SK-N-SH (cell line): ENCODE measurements at regions not wholly inside any gene's neighbourhood (a gene's known extent, or its start where the extent isn't known, plus 50 kb on each side); places are given as distances from the start of the nearest gene placed in this dataset.
A peak's percentile ranks its signal among the peaks of the same experiment; 100 is the strongest.

Experiments used
- CTCF ChIA-PET: fragments of 300-600, 350-600 bp; formaldehyde crosslinking; extraction: SDS; loops from one replicate; lab custom pipeline; 2021; lab: Yijun Ruan, JAX
- POLR2A ChIA-PET: fragments of 350-600 bp; sonication (Branson Sonifier 250); formaldehyde crosslinking; extraction: SDS; loops from one replicate; lab custom pipeline; 2020; ENCODE audit warnings: antibody characterized with exemption, inconsistent platforms; lab: Yijun Ruan, JAX
- DNase-seq: peaks from one replicate; pipeline ENCODE4 v3.0.0; 2012
- H2AFZ ChIP-seq: fragments of 200-600 bp; sonication (generic); 2 replicates; pipeline ENCODE4 v1.8.1; 2016; ENCODE audit warnings: antibody characterized with exemption, mild to moderate bottlenecking, low read depth
- H3F3A ChIP-seq: fragments of 200-600 bp; sonication (generic); replicated peaks from 2 replicates; pipeline ENCODE3; 2016; ENCODE audit warnings: antibody characterized with exemption, mild to moderate bottlenecking; ENCODE audit not compliant: insufficient read depth
- H3K27ac ChIP-seq, 2 experiments: fragments of 200-500 bp in 1 of 2; fragments of 200-600 bp in 1 of 2; sonication (Bioruptor generic) in 1 of 2; sonication (generic), shearing (Covaris generic) in 1 of 2; 2 replicates each; pipeline versions ENCODE4 v1.5.1 to v1.6.1; 2014 to 2016; ENCODE audit warnings: low read depth in 2 of 2, inconsistent platforms in 1 of 2, low read length in 1 of 2, mild to moderate bottlenecking in 1 of 2, mixed read lengths in 1 of 2
- H3K27me3 ChIP-seq: fragments of 200-600 bp; sonication (generic), shearing (Covaris generic); 2 replicates; pipeline ENCODE4 v1.6.1; 2016; ENCODE audit warnings: mixed run types; ENCODE audit not compliant: insufficient read depth
- H3K36me3 ChIP-seq, 2 experiments: fragments of 200-500 bp in 1 of 2; fragments of 200-600 bp in 1 of 2; sonication (Bioruptor generic) in 1 of 2; sonication (generic) in 1 of 2; replicated peaks in 1 of 2; 2 replicates each; pipeline versions ENCODE3 to v1.5.1; 2014 to 2016; ENCODE audit warnings: low read length in 1 of 2, mild to moderate bottlenecking in 1 of 2; ENCODE audit not compliant: insufficient read depth in 2 of 2, control insufficient read depth in 1 of 2
- H3K4me1 ChIP-seq, 2 experiments: fragments of 200-500 bp in 1 of 2; fragments of 200-600 bp in 1 of 2; sonication (Bioruptor generic) in 1 of 2; sonication (generic), shearing (Covaris generic) in 1 of 2; 2 replicates each; pipeline versions ENCODE4 v1.5.1 to v1.6.1; 2014 to 2016; ENCODE audit warnings: low read depth in 1 of 2, low read length in 1 of 2, mixed run types in 1 of 2; ENCODE audit not compliant: insufficient read depth in 2 of 2, control insufficient read depth in 1 of 2
- H3K4me2 ChIP-seq: fragments of 200-600 bp; sonication (generic), shearing (Covaris generic); 2 replicates; pipeline ENCODE4 v1.6.1; 2017; ENCODE audit warnings: mixed run types
- H3K4me3 ChIP-seq, 2 experiments: fragments of 200-500 bp in 1 of 2; fragments of 200-600 bp in 1 of 2; sonication (Bioruptor generic) in 1 of 2; sonication (generic), shearing (Covaris generic) in 1 of 2; 2 replicates each; pipeline versions ENCODE4 v1.5.1 to v1.8.1; 2014 to 2016; ENCODE audit warnings: low read depth in 2 of 2, inconsistent platforms in 1 of 2, low read length in 1 of 2, mild to moderate bottlenecking in 1 of 2, mixed read lengths in 1 of 2, moderate library complexity in 1 of 2
- H3K79me2 ChIP-seq: fragments of 200-600 bp; sonication (generic); 2 replicates; pipeline ENCODE4 v1.8.1; 2017; ENCODE audit warnings: mild to moderate bottlenecking; ENCODE audit not compliant: insufficient read depth
- H3K9ac ChIP-seq: fragments of 200-600 bp; sonication (generic); 2 replicates; pipeline ENCODE4 v1.6.1; 2017; ENCODE audit warnings: mixed run types
- H3K9me2 ChIP-seq: fragments of 200-600 bp; sonication (generic); 2 replicates; pipeline ENCODE4 v1.6.1; 2017; ENCODE audit warnings: mixed run types
- H3K9me3 ChIP-seq: fragments of 200-600 bp; sonication (generic); 2 replicates; pipeline ENCODE4 v1.6.1; 2017; ENCODE audit warnings: mixed run types, mild to moderate bottlenecking, moderate library complexity
- H4K20me1 ChIP-seq: fragments of 200-600 bp; sonication (generic); 2 replicates; pipeline ENCODE4 v1.6.1; 2017; ENCODE audit warnings: mild to moderate bottlenecking, mixed run types; ENCODE audit not compliant: insufficient read depth
- CHD2 ChIP-seq: fragments of 150-350 bp; IDR thresholded peaks from 2 replicates; pipeline ENCODE4 v1.6.1; 2018; ENCODE audit warnings: low read length; ENCODE audit not compliant: partially characterized antibody
- ELF1 ChIP-seq: IDR thresholded peaks from 2 replicates; pipeline ENCODE4 v1.4.0; 2012
- EZH2phosphoT487 ChIP-seq: fragments of 200-600 bp; sonication (generic); IDR thresholded peaks from 2 replicates; pipeline ENCODE4 v1.6.1; 2017; ENCODE audit warnings: low read depth, mixed run types, mild to moderate bottlenecking, antibody characterized with exemption, moderate library complexity, borderline replicate concordance
- FOXM1 ChIP-seq: IDR thresholded peaks from 2 replicates; pipeline ENCODE4 v1.4.0; 2012; ENCODE audit warnings: low read depth, mild to moderate bottlenecking
- GABPA ChIP-seq: IDR thresholded peaks from 2 replicates; pipeline ENCODE4 v1.4.0; 2012; ENCODE audit warnings: low read depth, mild to moderate bottlenecking
- JUND ChIP-seq: IDR thresholded peaks from 2 replicates; pipeline ENCODE4 v1.4.0; 2012
- MEF2A ChIP-seq: IDR thresholded peaks from 2 replicates; pipeline ENCODE4 v1.4.0; 2012; ENCODE audit warnings: low read depth, borderline replicate concordance
- MXI1 ChIP-seq: IDR thresholded peaks from 2 replicates; pipeline ENCODE4 v1.6.1; 2012; ENCODE audit warnings: mild to moderate bottlenecking, low read depth, low read length, improper control_type of control experiment
- NFIC ChIP-seq: IDR thresholded peaks from 2 replicates; pipeline ENCODE4 v1.4.0; 2012; ENCODE audit warnings: borderline replicate concordance
- NRF1 ChIP-seq: IDR thresholded peaks from 2 replicates; pipeline ENCODE4 v1.6.1; 2012; ENCODE audit warnings: low read depth, mild to moderate bottlenecking, low read length
- RAD21 ChIP-seq: IDR thresholded peaks from 2 replicates; pipeline ENCODE4 v1.6.1; 2012; ENCODE audit warnings: mild to moderate bottlenecking, low read length
- RCOR1 ChIP-seq: fragments of 150-350 bp; IDR thresholded peaks from 2 replicates; pipeline ENCODE4 v1.6.1; 2017; ENCODE audit warnings: antibody characterized with exemption, low read length
- REST ChIP-seq: IDR thresholded peaks from 2 replicates; pipeline ENCODE4 v1.6.1; 2012; ENCODE audit warnings: mild to moderate bottlenecking, low read depth, low read length, moderate library complexity
- RFX5 ChIP-seq: IDR thresholded peaks from 2 replicates; pipeline ENCODE4 v1.6.1; 2012; ENCODE audit warnings: mild to moderate bottlenecking, improper control_type of control experiment, low read length
- RXRA ChIP-seq: IDR thresholded peaks from 2 replicates; pipeline ENCODE4 v1.4.0; 2012; ENCODE audit warnings: low read depth, mild to moderate bottlenecking, borderline replicate concordance
- SIN3A ChIP-seq: IDR thresholded peaks from 2 replicates; pipeline ENCODE4 v1.6.1; 2012; ENCODE audit warnings: low read depth, mild to moderate bottlenecking, low read length, moderate library complexity, borderline replicate concordance
- SMC3 ChIP-seq: IDR thresholded peaks from 2 replicates; pipeline ENCODE4 v1.6.1; 2012; ENCODE audit warnings: low read depth, low read length, improper control_type of control experiment
- TAF1 ChIP-seq: IDR thresholded peaks from 2 replicates; pipeline ENCODE4 v1.6.1; 2012; ENCODE audit warnings: low read depth, mild to moderate bottlenecking, low read length, moderate library complexity, borderline replicate concordance
- TCF12 ChIP-seq: IDR thresholded peaks from 2 replicates; pipeline ENCODE4 v1.4.0; 2012
- USF1 ChIP-seq: IDR thresholded peaks from 2 replicates; pipeline ENCODE4 v1.4.0; 2012; ENCODE audit warnings: low read depth, borderline replicate concordance
- ZBTB33 ChIP-seq: IDR thresholded peaks from 2 replicates; pipeline ENCODE4 v1.4.0; 2012; ENCODE audit warnings: low read depth, borderline replicate concordance
- WGBS: methylation state at CpG from one replicate; pipeline ENCODE4 v1.1.6; 2017; ENCODE audit warnings: low lambda C conversion rate; 5-methylcytosine and 5-hydroxymethylcytosine counted together

- Histone ChIP-seq H3K4me1 (no peaks in the 10 kb centered on the region; a peak in 2 of 4 replicates), H2AFZ (no peak overlapping the region), H3K27me3 (no peaks in the 10 kb centered on the region), H3K9ac (no peak overlapping the region), H3K4me2 (no peak overlapping the region)
- TF ChIP-seq SIN3A (no peak), SMC3 (no peak), TAF1 (no peak), NFIC (no peak), NRF1 (no peak), RCOR1 (no peak), CHD2 (no peak), RFX5 (no peak), EZH2phosphoT487 (no peak), ZBTB33 (no peak)
- TF ChIP-seq, all 33 proteins: peak for 0
- CTCF ChIA-PET: no interaction called here
- Histone ChIP-seq H3K79me2 (no peaks in the 10 kb centered on the region), H3K27ac (peak overlapping the region in 1 of 2 experiments; percentile 88; a peak in 2 of 4 replicates), H3F3A (no peaks in the 10 kb centered on the region), H3K9me3 (no peaks in the 10 kb centered on the region), H3K9me2 (no peaks in the 10 kb centered on the region), H3K36me3 (no peaks in the 10 kb centered on the region), H4K20me1 (no peaks in the 10 kb centered on the region), H3K4me3 (no peak overlapping the region)
- DNase-seq: no peak
- 36% methylated on average over 3 of the region's 3 CpGs for WGBS
- POLR2A ChIA-PET: no interaction called here
Observed at GRCh38 chrX:10821293-10821692, 200.9 kb upstream of the MID1 start.

- WGBS: 31% methylated on average over 5 of the region's 5 CpGs
- Histone ChIP-seq H3K4me3 (no peak overlapping the region), H3K9me3 (no peaks in the 10 kb centered on the region), H3K9me2 (no peaks in the 10 kb centered on the region), H3K27ac (no peak overlapping the region), H3K9ac (no peak overlapping the region), H3K79me2 (no peaks in the 10 kb centered on the region), H4K20me1 (no peaks in the 10 kb centered on the region), H3K4me1 (peaks cover 0 to 5% of the 10 kb centered on the region in 2 experiments; a peak in 1 of 4 replicates), H3F3A (no peaks in the 10 kb centered on the region), H2AFZ (no peak overlapping the region), H3K27me3 (no peaks in the 10 kb centered on the region), H3K4me2 (no peak overlapping the region), H3K36me3 (no peaks in the 10 kb centered on the region)
- TF ChIP-seq FOXM1 (no peak), ELF1 (no peak), TAF1 (no peak), TCF12 (no peak), EZH2phosphoT487 (no peak), JUND (no peak), SIN3A (no peak), REST (no peak), RXRA (no peak), MXI1 (no peak), CHD2 (no peak), MEF2A (no peak), USF1 (no peak), RAD21 (no peak), GABPA (no peak)
- POLR2A ChIA-PET: no interaction called here
- CTCF ChIA-PET: no interaction called here
- DNase-seq: no peak
Observed at GRCh38 chrX:10828036-10828435, 207.7 kb upstream of the MID1 start.
